ENCODE measurements at regions not wholly inside any gene's neighbourhood (a gene's known extent, or its start where the extent isn't known, plus 50 kb on each side); places are given as distances from the start of the nearest gene placed in this dataset.

DNA sequence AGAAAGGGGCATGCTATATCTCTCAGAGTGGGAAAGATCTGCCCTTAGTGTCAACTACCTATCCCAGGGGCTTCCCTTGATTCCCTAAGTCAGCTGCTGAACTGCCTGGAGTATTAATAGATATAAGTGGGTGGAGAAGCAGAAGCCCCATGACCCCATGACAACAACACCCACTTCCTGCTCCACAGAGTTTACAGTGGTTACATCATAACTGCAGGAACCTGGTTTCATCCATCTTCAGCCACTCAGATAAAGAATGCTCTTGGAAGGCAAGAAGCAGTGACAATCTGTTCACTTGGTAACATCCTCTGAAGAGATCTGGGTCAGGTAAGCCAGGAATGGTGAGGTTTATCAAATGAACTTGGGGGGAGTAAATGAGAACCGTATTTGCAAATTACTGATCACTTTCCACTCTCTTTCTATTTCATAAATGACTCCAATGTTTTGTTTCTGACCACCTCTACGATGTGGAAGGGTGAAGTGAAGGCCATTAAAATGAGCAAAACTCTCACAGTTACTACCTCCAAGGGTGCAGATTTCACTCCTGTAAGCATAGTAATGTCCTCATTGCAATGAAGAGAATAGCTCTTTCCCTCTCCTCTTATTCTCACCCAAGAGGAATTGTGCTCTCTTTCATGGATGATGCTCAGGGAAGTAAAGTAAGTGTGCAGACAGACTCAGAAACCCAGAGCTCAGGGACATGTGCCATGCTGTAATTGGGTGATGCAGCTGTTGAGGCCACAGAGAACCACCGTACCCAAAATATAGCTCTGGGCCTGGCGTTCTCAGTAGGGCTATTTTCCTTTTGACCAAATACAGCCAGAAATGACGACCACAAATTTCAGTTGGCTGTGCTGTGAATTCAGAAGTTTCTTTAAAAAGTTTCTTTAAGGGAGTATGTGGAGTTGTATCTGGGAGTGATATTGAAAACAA is 192.8 kb upstream of the APCDD1 start:
- Histone ChIP-seq H3K4me1 (no peaks in the 10 kb centered on the region), H3K4me3 (no peak overlapping the region), H3K27me3 (no peaks in the 10 kb centered on the region), H3K27ac (no peak overlapping the region), H3K9me3 (no peaks in the 10 kb centered on the region), H3K36me3 (no peaks in the 10 kb centered on the region)
- intact Hi-C loops (cut with DNase I) = no loop called here
- TF ChIP-seq, protein P1, sequence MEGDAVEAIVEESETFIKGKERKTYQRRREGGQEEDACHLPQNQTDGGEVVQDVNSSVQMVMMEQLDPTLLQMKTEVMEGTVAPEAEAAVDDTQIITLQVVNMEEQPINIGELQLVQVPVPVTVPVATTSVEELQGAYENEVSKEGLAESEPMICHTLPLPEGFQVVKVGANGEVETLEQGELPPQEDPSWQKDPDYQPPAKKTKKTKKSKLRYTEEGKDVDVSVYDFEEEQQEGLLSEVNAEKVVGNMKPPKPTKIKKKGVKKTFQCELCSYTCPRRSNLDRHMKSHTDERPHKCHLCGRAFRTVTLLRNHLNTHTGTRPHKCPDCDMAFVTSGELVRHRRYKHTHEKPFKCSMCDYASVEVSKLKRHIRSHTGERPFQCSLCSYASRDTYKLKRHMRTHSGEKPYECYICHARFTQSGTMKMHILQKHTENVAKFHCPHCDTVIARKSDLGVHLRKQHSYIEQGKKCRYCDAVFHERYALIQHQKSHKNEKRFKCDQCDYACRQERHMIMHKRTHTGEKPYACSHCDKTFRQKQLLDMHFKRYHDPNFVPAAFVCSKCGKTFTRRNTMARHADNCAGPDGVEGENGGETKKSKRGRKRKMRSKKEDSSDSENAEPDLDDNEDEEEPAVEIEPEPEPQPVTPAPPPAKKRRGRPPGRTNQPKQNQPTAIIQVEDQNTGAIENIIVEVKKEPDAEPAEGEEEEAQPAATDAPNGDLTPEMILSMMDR (IDR thresholded peaks at IDR 0.05) = no peak
- TF ChIP-seq POLR2A (IDR thresholded peaks at IDR 0.05) (no peak), POLR2AphosphoS5 (IDR thresholded peaks at IDR 0.05; ENCODE audit: insufficient read depth in 1 of 2, low read depth in 1 of 2) (no peak)
- DNase-seq (ENCODE audit: extremely low spot score in 2 of 2) = no peak

DNA sequence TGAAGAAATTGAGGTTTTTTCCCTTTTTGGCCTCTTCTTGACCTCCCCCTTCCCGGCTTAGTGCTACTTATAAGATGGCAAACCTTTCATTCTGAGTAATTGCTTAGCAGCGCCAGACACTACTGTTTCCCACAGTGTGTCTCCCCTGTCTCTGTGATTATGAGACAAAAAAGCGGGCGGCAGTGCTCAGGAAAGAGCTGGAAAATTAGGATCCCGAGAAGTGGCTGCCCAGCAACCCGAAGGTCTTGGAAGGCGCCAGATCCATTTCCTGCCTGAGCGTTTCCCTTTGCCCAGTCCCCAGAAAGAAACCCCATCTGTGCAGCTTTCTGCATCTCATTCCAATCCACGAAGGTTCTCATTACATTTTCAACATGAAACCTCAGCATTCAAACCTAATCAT is 191.9 kb upstream of the APCDD1 start:
- intact Hi-C loops (cut with DNase I) = no loop called here

DNA sequence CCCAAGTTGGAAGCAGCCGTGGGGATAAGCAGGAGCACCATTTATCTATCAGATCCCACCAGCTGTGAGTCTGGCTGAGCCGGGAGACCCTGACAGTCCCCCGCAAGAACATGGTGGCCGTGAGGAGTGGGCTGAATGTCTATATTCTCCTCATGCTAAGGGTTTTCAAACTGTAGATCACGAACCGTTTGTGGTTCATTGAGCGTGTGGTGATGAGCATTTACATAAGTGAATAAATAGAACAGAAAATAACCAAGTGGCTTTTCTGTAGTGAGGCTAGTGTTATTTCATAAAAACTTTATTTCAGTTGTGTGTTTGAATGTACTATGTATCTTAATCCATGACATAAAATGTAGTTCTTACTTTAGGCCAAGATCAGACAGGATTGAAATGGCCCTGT is 190.2 kb upstream of the APCDD1 start:
- intact Hi-C loops (cut with DNase I) = no loop called here
- no peak for TF ChIP-seq POLR2A (IDR thresholded peaks at IDR 0.05)
- TF ChIP-seq POLR2AphosphoS5 (IDR thresholded peaks at IDR 0.05; ENCODE audit: insufficient read depth in 1 of 2, low read depth in 1 of 2) = no peak
- TF ChIP-seq, protein P1 (IDR thresholded peaks at IDR 0.05) = no peak
- Histone ChIP-seq H3K36me3 (no peaks in the 10 kb centered on the region), H3K4me3 (no peak overlapping the region), H3K27ac (no peak overlapping the region), H3K9me3 (no peaks in the 10 kb centered on the region), H3K27me3 (no peaks in the 10 kb centered on the region), H3K4me1 (peaks cover 2% of the 10 kb centered on the region)
- DNase-seq (ENCODE audit: extremely low spot score in 2 of 2) = no peak

More for the DNA sequence above, 191.9 kb upstream of the APCDD1 start:
- Histone ChIP-seq H3K4me3 (no peak overlapping the region), H3K4me1 (no peaks in the 10 kb centered on the region), H3K36me3 (no peaks in the 10 kb centered on the region), H3K27ac (no peak overlapping the region), H3K9me3 (no peaks in the 10 kb centered on the region), H3K27me3 (no peaks in the 10 kb centered on the region)
- DNase-seq (ENCODE audit: extremely low spot score in 2 of 2) = no peak
- TF ChIP-seq POLR2AphosphoS5 (IDR thresholded peaks at IDR 0.05; ENCODE audit: insufficient read depth in 1 of 2, low read depth in 1 of 2) = no peak
- TF ChIP-seq POLR2A (IDR thresholded peaks at IDR 0.05) = no peak
- TF ChIP-seq, protein P1 (IDR thresholded peaks at IDR 0.05) = no peak

DNA sequence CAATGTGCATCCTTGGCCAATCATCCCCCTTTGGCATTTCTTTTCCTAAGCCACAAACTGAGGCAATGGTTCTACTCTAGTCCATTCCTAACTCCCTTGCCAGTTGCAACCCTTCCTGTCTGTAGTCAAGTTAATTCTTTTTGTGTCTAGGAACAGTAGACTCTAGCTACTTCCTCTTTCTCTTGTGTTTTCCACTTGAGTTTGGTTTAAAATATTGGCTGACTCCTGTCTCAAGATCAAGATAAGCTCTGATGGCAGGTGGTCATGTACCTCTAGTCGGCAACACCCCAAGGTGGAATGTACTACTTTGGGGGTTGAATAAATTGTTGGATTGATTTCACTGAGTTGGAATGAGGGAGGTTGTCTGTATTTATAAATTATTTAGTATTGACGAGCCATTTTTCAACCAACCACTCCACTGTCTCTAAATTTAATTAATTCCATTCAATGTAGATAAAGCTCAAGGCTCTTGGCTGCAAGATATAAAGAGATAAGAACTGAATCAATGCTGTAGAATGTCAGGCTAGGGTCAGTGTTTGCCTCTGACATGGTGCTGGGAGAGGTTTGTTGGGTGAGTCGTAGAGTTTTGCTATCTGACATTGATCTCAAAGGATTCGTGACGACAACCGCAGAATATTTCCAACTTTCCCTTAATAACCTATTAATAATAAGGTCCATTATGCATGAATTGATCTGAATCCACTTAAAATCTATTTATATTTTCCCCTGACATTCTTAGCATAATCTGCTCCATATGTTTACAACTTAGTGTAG is 188.7 kb upstream of the APCDD1 start:
- Histone ChIP-seq H3K4me3 (no peak overlapping the region), H3K4me1 (peaks cover 10% of the 10 kb centered on the region), H3K27ac (no peak overlapping the region), H3K9me3 (no peaks in the 10 kb centered on the region), H3K36me3 (no peaks in the 10 kb centered on the region), H3K27me3 (no peaks in the 10 kb centered on the region)
- no peak for DNase-seq (ENCODE audit: extremely low spot score in 2 of 2)
- intact Hi-C loops (cut with DNase I) = no loop called here
- TF ChIP-seq, protein P1 (IDR thresholded peaks at IDR 0.05) = no peak
- TF ChIP-seq POLR2A (IDR thresholded peaks at IDR 0.05) = no peak

DNA sequence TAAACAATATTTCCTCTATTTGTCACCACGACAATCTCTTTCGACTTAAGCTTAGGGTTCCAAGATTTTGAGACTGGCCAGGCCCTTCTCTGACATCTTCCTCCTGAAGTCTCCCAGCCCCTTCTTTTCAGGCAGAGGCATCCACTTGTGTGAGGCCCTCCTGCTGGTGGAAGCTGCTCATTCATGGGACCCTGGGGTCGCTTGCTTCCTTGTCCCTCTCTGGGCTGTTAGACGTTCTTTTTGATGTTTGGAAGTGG is 188.2 kb upstream of the APCDD1 start:
- H3K27me3 ChIP-seq = no peaks in the 10 kb centered on the region
- peaks cover 10% of the 10 kb centered on the region for H3K4me1 ChIP-seq
- no peak for TF ChIP-seq POLR2AphosphoS5 (IDR thresholded peaks at IDR 0.05; ENCODE audit: insufficient read depth in 1 of 2, low read depth in 1 of 2)
- no peak for TF ChIP-seq POLR2A (IDR thresholded peaks at IDR 0.05)
- TF ChIP-seq, protein P1 (IDR thresholded peaks at IDR 0.05) = no peak
- intact Hi-C loops (cut with DNase I) = no loop called here
- H3K4me3 ChIP-seq = no peak overlapping the region
- no peak for DNase-seq (ENCODE audit: extremely low spot score in 2 of 2)
- no peak overlapping the region for H3K27ac ChIP-seq
- no peaks in the 10 kb centered on the region for H3K36me3 ChIP-seq
- H3K9me3 ChIP-seq = no peaks in the 10 kb centered on the region
